ES-I3 (cell line): ENCODE measurements at regions not wholly inside any gene's neighbourhood (a gene's known extent, or its start where the extent isn't known, plus 50 kb on each side); places are given as distances from the start of the nearest gene placed in this dataset.

ENCODE experiments used
- H3K36me3 ChIP-seq: 2 replicates; pipeline ENCODE4 v1.6.1; 2013; ENCODE audit warnings: mild to moderate bottlenecking, low read length, control low read depth, moderate library complexity; ENCODE audit not compliant: insufficient read depth
- H3K4me1 ChIP-seq: 2 replicates; pipeline ENCODE4 v1.6.1; 2013; ENCODE audit warnings: mild to moderate bottlenecking, control low read depth, low read length; ENCODE audit not compliant: insufficient read depth
- H3K9ac ChIP-seq: 2 replicates; pipeline ENCODE4 v1.6.1; 2013; ENCODE audit warnings: low read depth, mild to moderate bottlenecking, low read length, moderate library complexity
- H3K9me3 ChIP-seq: 2 replicates; pipeline ENCODE4 v1.6.1; 2013; ENCODE audit warnings: mild to moderate bottlenecking, low read length, moderate library complexity; ENCODE audit not compliant: control insufficient read depth, insufficient read depth

DNA sequence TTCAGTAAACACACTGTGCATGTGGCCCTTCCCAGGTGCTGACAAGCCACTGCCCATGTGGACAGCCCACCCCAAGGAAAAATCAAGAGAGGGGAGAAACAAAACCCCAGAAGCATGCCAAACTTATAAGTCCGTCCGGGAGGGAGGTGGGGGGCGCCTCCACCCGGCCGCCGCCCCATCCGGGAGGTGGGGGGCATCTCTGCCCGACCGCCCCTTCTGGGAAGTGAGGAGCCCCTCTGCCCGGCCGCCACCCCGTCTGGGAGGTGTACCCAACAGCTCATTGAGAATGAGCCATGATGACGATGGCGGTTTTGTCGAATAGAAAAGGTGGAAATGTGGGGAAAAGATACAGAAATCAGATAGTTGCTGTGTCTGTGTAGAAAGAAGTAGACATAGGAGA is 53.8 kb upstream of the C2CD4B start:
- Histone ChIP-seq H3K9ac (no peak overlapping the region), H3K36me3 (no peaks in the 10 kb centered on the region), H3K4me1 (no peaks in the 10 kb centered on the region), H3K9me3 (peaks cover 14% of the 10 kb centered on the region)

DNA sequence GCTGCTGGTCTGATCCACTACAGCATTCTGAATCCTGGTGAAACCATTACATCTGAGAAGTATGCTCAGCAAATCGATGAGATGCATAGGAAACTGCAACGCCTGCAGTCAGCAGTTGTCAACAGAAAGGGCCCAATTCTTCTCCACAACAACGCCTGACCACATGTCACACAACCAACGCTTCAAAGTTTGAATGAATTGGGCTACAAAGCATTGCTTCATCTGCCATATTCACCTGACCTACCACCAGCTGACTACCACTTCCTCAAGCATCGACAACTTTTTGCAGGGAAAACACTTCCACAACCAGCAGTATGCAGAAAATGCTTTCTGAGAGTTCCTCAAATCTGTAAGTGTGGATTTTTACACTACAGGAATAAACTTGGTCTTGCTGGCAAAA is 54.7 kb upstream of the C2CD4B start:
- Histone ChIP-seq H3K9me3 (peaks cover 14% of the 10 kb centered on the region), H3K36me3 (no peaks in the 10 kb centered on the region), H3K9ac (no peak overlapping the region), H3K4me1 (no peaks in the 10 kb centered on the region)

DNA sequence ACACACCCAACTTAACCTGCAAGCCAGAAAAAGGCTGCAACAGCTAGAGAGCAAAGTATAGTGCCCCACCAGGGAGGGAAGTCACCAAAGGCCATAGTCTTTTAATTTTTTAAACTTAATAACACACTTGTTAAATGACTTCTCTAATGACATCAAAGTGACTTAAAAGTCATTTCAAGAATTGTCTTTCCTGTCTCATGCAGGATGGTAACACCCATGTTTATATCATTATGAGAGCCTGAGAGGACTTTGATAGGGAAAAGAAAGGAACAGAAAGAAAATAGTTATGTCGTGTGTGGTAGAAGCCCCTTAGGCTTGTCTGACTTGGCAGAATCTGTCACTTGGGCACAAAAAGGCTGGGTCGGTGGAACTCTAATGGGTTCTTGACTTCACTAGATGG is 57.9 kb upstream of the C2CD4B start:
- Histone ChIP-seq H3K9me3 (peaks cover 3% of the 10 kb centered on the region), H3K36me3 (no peaks in the 10 kb centered on the region), H3K9ac (no peak overlapping the region), H3K4me1 (no peaks in the 10 kb centered on the region)

GRCh38 chr15:62228604-62229003 is 63.5 kb upstream of the C2CD4B start:
- Histone ChIP-seq H3K4me1 (no peaks in the 10 kb centered on the region), H3K9me3 (no peaks in the 10 kb centered on the region), H3K9ac (no peak overlapping the region), H3K36me3 (no peaks in the 10 kb centered on the region)

DNA sequence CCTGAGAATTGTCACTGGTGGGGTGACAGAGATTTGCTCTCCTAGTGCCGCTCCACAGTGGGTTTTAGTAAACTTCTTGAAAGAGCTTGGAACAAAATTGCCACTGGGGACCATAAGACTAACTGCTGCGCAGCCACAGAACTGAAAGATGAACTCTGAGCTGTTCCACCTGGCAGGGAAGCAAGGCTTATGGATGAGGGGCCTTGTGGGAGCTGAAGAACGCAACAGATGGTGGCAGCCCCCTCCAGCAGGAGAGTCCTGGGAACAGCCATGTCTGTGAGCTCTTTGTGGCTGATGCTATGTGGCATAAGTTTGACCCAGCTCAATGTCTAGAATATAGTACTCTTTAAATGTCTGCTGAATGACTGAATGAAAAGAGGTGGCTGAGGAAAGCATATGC is 66.8 kb upstream of the C2CD4B start:
- Histone ChIP-seq H3K36me3 (no peaks in the 10 kb centered on the region), H3K9me3 (no peaks in the 10 kb centered on the region), H3K4me1 (no peaks in the 10 kb centered on the region), H3K9ac (no peak overlapping the region)

DNA sequence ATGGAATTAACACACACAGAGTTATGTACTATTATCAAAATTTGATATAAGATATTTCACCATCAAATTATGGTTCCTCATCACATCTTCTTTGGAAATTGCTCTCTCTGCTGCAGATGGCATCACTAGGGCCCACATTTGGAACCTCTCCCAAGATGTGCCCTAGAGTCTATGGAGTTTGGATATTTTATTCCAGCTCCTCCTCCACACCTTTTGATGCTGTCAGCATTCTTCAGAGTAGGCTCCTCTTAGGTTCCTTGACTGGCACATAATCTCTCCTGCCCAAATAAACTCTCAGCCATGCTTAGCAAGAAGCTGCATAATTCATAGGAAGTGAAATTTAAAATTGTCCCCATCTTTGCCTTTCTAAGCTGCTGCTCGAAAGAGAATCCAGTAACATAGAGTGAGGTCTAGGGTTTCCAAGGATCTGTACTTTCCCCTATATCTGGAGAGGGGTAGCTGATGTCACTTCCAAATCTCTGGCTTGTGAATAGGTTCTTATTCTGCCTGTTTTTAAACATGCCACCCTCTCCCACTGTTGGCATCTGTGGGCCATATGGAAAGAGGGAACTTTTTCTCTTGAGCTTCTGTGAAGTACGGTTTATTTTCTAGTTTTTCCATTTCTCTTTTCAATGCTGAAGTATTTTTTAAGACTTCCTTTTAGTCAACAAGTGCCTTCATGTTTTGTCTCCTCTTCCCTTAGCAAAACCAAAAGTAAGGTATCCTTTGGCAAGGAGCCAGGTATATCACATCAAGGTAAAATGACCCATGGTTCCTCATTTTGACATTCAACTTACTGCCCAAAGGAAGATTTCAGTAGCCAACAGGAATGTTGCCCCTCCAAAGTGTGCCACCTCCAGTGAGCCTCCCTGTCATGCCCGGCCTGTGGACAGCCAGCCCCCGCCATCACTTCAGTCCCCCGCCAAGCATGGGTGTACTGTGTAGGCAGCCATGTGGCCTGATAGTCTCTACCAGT is 75.3 kb upstream of the C2CD4B start:
- Histone ChIP-seq H3K9me3 (no peaks in the 10 kb centered on the region), H3K4me1 (no peaks in the 10 kb centered on the region), H3K9ac (no peak overlapping the region), H3K36me3 (no peaks in the 10 kb centered on the region)

- Histone ChIP-seq H3K9ac (no peak overlapping the region), H3K9me3 (no peaks in the 10 kb centered on the region), H3K36me3 (no peaks in the 10 kb centered on the region), H3K4me1 (no peaks in the 10 kb centered on the region)
These were observed 76.2 kb upstream of the C2CD4B start for GRCh38 chr15:62241135-62241770.

- no peaks in the 10 kb centered on the region for H3K9me3 ChIP-seq
These were observed 77.9 kb upstream of the C2CD4B start for GRCh38 chr15:62242999-62243398.

GRCh38 chr15:62244762-62245161 is 79.7 kb upstream of the C2CD4B start:
- H3K4me1 ChIP-seq: peaks cover 3% of the 10 kb centered on the region; the same call in 1 of the 2 replicates
- H3K36me3 ChIP-seq: no peaks in the 10 kb centered on the region
- no peaks in the 10 kb centered on the region for H3K9me3 ChIP-seq
- H3K9ac ChIP-seq: no peak overlapping the region

More at GRCh38 chr15:62242999-62243398, 77.9 kb upstream of the C2CD4B start:
- Histone ChIP-seq H3K36me3 (no peaks in the 10 kb centered on the region), H3K4me1 (no peaks in the 10 kb centered on the region), H3K9ac (no peak overlapping the region)

- peaks cover 3% of the 10 kb centered on the region; the same call in 1 of the 2 replicates for H3K4me1 ChIP-seq
- no peaks in the 10 kb centered on the region for H3K9me3 ChIP-seq
- H3K36me3 ChIP-seq: no peaks in the 10 kb centered on the region
- H3K9ac ChIP-seq: no peak overlapping the region
These were observed 83.3 kb upstream of the C2CD4B start for GRCh38 chr15:62248277-62248984.

DNA sequence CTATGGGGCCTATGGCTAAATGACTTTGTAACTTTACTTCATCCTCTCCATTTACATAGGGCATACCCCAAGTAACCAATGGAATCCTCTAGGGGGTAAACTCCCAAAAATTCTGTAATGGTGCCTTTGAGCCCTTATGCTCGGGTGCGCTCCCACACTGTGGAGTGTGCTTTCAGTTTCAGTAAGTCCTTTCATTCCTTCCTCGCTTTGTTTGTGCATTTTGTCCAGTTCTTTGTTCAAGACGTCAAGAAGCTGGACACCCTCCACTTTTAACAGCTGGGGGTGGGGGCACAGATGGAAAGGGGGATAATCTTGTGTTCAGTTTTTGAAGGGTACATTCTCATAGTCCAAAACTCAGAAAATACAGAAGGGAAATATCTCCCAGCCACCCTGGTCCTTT is 84.4 kb upstream of the C2CD4B start:
- Histone ChIP-seq H3K4me1 (peaks cover 3% of the 10 kb centered on the region; the same call in 1 of the 2 replicates), H3K9ac (no peak overlapping the region), H3K36me3 (no peaks in the 10 kb centered on the region), H3K9me3 (no peaks in the 10 kb centered on the region)

DNA sequence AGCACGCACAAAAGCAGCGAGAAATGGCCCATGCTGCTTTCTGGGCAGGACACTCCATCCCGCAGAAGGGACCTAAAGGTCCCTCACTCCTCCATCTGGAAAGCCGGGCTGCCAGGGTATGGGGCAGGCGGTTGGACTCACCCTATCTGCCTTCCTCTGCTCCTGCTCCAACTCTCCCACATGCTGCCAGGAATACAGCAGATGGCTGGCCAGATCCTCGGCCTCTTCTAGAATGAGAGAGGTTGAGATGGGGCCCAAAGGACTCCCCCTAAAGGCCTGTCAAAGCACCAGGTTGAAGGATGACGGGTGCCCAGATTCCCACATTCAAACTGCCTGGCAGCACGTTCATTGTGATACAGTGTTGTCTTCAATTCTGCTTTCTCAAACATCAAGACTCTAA is 85.1 kb upstream of the C2CD4B start:
- Histone ChIP-seq H3K36me3 (no peaks in the 10 kb centered on the region), H3K9ac (no peak overlapping the region), H3K9me3 (no peaks in the 10 kb centered on the region), H3K4me1 (peaks cover 3% of the 10 kb centered on the region; the same call in 1 of the 2 replicates)

DNA sequence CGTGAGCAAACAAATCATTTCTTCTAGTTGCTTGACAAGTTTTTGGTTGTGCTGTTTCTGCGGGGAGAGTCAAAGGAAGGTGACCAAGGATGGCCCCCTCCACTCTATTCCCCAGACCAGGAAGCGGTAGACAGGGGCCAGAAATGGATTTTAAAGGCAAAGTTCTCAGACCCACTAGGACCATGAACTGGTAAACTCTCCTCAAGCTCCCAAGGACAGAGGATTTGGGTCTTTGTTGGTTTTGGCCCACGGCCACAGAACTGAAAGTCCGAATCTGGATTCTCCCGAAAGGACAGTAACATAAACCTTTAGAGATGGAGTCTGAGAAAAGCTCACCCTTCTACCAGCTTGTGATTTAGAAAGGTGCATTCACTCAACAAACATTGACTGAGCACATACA is 85.9 kb upstream of the C2CD4B start:
- Histone ChIP-seq H3K36me3 (no peaks in the 10 kb centered on the region), H3K9me3 (no peaks in the 10 kb centered on the region; the same call in 1 of the 2 replicates), H3K9ac (no peak overlapping the region), H3K4me1 (peaks cover 3% of the 10 kb centered on the region; the same call in 1 of the 2 replicates)

DNA sequence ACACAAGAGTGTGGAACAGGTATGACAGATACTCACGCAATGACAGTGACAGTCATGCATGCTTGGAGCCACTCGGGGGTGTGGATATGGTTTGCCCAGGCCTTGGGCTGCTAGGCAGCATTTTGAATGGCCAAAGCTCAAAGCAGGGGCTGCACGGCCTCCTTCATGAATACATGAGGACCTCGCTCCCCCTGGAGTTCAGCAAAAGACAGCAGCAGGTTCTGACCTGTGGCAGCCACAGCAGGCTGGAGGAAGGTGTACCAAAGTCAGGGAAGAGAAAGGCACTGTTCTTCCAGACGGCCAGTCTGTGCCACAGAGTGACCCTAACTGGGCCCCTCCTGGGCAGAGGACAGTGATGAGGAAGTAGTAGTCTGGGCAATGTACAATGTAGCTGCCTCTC is 88.2 kb upstream of the C2CD4B start:
- H3K4me1 ChIP-seq: peaks cover 3% of the 10 kb centered on the region; the same call in 1 of the 2 replicates
- peaks cover 2% of the 10 kb centered on the region; the same call in 1 of the 2 replicates for H3K9me3 ChIP-seq
- H3K36me3 ChIP-seq: no peaks in the 10 kb centered on the region

More for the DNA sequence above, 88.2 kb upstream of the C2CD4B start:
- H3K9ac ChIP-seq: no peak overlapping the region
